Neural cell (in vitro differentiated cells): ENCODE measurements at regions not wholly inside any gene's neighbourhood (a gene's known extent, or its start where the extent isn't known, plus 50 kb on each side); places are given as distances from the start of the nearest gene placed in this dataset.

Source experiments
- EP300 ChIP-seq: fragments of 450-650 bp; conservative IDR thresholded peaks from 2 replicates; pipeline ENCODE4 v1.6.1; 2014; ENCODE audit warnings: antibody characterized with exemption, mild to moderate bottlenecking, moderate library complexity; ENCODE audit not compliant: poor library complexity, severe bottlenecking
- EZH2 ChIP-seq: fragments of 200-600, 300-800 bp; shearing (Covaris generic), sonication (generic); IDR thresholded peaks from 2 replicates; pipeline ENCODE4 v1.6.1; 2014; ENCODE audit warnings: antibody characterized with exemption, low read length, borderline replicate concordance, mild to moderate bottlenecking; ENCODE audit not compliant: insufficient read depth, poor library complexity, severe bottlenecking
- POLR2AphosphoS5 ChIP-seq: IDR thresholded peaks from 2 replicates; pipeline ENCODE4 v1.6.1; 2012
- RAD21 ChIP-seq: fragments of 450-650 bp; conservative IDR thresholded peaks from 2 replicates; pipeline ENCODE4 v1.6.1; 2014; ENCODE audit warnings: antibody characterized with exemption, mild to moderate bottlenecking, moderate library complexity
- TF ChIP-seq, protein P1 (sequence below): IDR thresholded peaks from 2 replicates; pipeline ENCODE4 v1.6.1; 2012; ENCODE audit warnings: borderline replicate concordance
- TF ChIP-seq, protein P2 (sequence below): fragments of 450-650 bp; IDR thresholded peaks from 2 replicates; pipeline ENCODE4 v1.5.1; 2014; ENCODE audit warnings: antibody characterized with exemption, mild to moderate bottlenecking, moderate library complexity; ENCODE audit not compliant: poor library complexity, severe bottlenecking

DNA sequence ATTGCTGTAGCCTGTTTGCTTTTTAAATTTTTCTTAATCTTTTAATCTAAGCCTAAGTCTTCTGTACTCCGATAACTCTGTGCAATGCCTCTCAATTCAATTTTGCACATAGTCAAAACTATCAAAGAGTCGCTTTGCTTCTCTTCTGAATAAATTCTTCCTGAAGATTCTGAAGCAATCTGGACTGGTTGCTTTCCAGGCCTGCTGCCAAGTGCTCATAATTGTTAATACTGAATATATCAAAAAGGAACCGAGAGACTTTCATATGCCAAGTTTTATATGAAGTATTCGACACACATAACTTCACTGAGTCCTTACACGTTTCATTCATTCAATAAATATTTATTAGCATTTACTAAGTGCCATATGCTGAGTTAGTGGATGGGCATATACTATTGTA, 91.3 kb downstream of the EDNRB start:
- TF ChIP-seq EZH2 (no peak), EP300 (no peak), POLR2AphosphoS5 (no peak), RAD21 (no peak)
- TF ChIP-seq, protein P1, sequence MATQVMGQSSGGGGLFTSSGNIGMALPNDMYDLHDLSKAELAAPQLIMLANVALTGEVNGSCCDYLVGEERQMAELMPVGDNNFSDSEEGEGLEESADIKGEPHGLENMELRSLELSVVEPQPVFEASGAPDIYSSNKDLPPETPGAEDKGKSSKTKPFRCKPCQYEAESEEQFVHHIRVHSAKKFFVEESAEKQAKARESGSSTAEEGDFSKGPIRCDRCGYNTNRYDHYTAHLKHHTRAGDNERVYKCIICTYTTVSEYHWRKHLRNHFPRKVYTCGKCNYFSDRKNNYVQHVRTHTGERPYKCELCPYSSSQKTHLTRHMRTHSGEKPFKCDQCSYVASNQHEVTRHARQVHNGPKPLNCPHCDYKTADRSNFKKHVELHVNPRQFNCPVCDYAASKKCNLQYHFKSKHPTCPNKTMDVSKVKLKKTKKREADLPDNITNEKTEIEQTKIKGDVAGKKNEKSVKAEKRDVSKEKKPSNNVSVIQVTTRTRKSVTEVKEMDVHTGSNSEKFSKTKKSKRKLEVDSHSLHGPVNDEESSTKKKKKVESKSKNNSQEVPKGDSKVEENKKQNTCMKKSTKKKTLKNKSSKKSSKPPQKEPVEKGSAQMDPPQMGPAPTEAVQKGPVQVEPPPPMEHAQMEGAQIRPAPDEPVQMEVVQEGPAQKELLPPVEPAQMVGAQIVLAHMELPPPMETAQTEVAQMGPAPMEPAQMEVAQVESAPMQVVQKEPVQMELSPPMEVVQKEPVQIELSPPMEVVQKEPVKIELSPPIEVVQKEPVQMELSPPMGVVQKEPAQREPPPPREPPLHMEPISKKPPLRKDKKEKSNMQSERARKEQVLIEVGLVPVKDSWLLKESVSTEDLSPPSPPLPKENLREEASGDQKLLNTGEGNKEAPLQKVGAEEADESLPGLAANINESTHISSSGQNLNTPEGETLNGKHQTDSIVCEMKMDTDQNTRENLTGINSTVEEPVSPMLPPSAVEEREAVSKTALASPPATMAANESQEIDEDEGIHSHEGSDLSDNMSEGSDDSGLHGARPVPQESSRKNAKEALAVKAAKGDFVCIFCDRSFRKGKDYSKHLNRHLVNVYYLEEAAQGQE: no peak
- TF ChIP-seq, protein P2, sequence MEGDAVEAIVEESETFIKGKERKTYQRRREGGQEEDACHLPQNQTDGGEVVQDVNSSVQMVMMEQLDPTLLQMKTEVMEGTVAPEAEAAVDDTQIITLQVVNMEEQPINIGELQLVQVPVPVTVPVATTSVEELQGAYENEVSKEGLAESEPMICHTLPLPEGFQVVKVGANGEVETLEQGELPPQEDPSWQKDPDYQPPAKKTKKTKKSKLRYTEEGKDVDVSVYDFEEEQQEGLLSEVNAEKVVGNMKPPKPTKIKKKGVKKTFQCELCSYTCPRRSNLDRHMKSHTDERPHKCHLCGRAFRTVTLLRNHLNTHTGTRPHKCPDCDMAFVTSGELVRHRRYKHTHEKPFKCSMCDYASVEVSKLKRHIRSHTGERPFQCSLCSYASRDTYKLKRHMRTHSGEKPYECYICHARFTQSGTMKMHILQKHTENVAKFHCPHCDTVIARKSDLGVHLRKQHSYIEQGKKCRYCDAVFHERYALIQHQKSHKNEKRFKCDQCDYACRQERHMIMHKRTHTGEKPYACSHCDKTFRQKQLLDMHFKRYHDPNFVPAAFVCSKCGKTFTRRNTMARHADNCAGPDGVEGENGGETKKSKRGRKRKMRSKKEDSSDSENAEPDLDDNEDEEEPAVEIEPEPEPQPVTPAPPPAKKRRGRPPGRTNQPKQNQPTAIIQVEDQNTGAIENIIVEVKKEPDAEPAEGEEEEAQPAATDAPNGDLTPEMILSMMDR: no peak
